H1 (cell line): ENCODE measurements at regions not wholly inside any gene's neighbourhood (a gene's known extent, or its start where the extent isn't known, plus 50 kb on each side); places are given as distances from the start of the nearest gene placed in this dataset.

Experiments
- CREB1 ChIP-seq: IDR thresholded peaks from 2 replicates; pipeline ENCODE4 v1.6.1; 2012; ENCODE audit warnings: inconsistent platforms
- EZH2 ChIP-seq: fragments of 200-600 bp; sonication (generic); IDR thresholded peaks from 2 replicates; pipeline ENCODE4 v1.7.1; 2012; ENCODE audit warnings: low read depth, mild to moderate bottlenecking, moderate library complexity, low read length, inconsistent platforms; ENCODE audit not compliant: severe bottlenecking
- HDAC2 ChIP-seq, 2 experiments: fragments of 300-600 bp in 1 of 2; sonication (generic) in 1 of 2; IDR thresholded peaks; 2 replicates each; pipeline ENCODE4 v1.6.1; 2011 to 2012; ENCODE audit warnings: low read depth in 2 of 2, low read length in 2 of 2, mild to moderate bottlenecking in 2 of 2, moderate library complexity in 2 of 2, borderline replicate concordance in 1 of 2, inconsistent platforms in 1 of 2
- HDAC6 ChIP-seq: IDR thresholded peaks from one replicate; pipeline ENCODE4 v1.7.1; 2012; ENCODE audit warnings: low read depth, mild to moderate bottlenecking, inconsistent platforms, low read length, moderate library complexity
- POLR2A ChIP-seq, 2 experiments: IDR thresholded peaks; 1 replicate in 1 of 2; 2 replicates in 1 of 2; pipeline ENCODE4 v1.6.1; 2011; ENCODE audit warnings: low read depth in 2 of 2, low read length in 2 of 2, mild to moderate bottlenecking in 2 of 2; ENCODE audit errors: control extremely low read depth in 1 of 2
- POLR2AphosphoS5 ChIP-seq: IDR thresholded peaks from 2 replicates; pipeline ENCODE4 v1.6.1; 2011; ENCODE audit warnings: low read depth, low read length
- RNF2 ChIP-seq: fragments of 200-900, 300-1000 bp; sonication (generic); IDR thresholded peaks from 2 replicates; pipeline ENCODE4 v1.7.1; 2016; ENCODE audit warnings: borderline replicate concordance, low read depth, mild to moderate bottlenecking, antibody characterized with exemption, low read length; ENCODE audit not compliant: poor library complexity, severe bottlenecking; ENCODE audit errors: missing control alignments
- TF ChIP-seq, protein P1 (sequence below): IDR thresholded peaks from 2 replicates; pipeline ENCODE4 v1.6.1; 2012; ENCODE audit warnings: low read length, inconsistent platforms
- TF ChIP-seq, protein P2 (sequence below), 3 experiments: IDR thresholded peaks; 1 replicate in 2 of 3; 2 replicates in 1 of 3; pipeline versions ENCODE4 v1.5.1 to v1.6.1; 2011; ENCODE audit warnings: low read length in 3 of 3, mild to moderate bottlenecking in 3 of 3, inconsistent platforms in 2 of 3, low read depth in 1 of 3, moderate library complexity in 1 of 3; ENCODE audit not compliant: insufficient read depth in 1 of 3; ENCODE audit errors: control extremely low read depth in 1 of 3

DNA sequence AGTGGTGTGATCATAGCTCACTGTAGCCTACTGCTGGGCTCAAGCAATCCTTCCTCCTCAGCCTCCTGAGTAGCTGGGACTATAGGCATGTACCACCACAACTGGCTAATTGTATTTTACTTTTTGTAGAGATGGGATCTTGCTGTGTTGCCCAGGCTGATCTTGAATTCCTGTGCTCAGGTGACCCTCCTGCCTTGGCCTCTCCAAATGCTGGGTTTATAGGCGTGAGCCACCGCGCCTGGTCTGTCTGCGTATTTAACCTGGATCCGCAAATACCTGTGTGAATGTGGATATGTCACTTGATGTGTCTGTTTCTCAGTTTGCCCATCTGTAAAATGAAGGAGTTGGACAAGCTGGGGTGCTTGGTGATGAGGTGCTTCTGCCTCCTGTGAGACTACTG, 123.9 kb downstream of the BAMBI start:
- no peak for TF ChIP-seq RNF2
- no peak for TF ChIP-seq CREB1
- TF ChIP-seq, protein P1, sequence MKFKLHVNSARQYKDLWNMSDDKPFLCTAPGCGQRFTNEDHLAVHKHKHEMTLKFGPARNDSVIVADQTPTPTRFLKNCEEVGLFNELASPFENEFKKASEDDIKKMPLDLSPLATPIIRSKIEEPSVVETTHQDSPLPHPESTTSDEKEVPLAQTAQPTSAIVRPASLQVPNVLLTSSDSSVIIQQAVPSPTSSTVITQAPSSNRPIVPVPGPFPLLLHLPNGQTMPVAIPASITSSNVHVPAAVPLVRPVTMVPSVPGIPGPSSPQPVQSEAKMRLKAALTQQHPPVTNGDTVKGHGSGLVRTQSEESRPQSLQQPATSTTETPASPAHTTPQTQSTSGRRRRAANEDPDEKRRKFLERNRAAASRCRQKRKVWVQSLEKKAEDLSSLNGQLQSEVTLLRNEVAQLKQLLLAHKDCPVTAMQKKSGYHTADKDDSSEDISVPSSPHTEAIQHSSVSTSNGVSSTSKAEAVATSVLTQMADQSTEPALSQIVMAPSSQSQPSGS = no peak
- no peak for TF ChIP-seq POLR2A (IDR thresholded peaks at IDR 0.05; ENCODE audit: control extremely low read depth in 1 of 2, low read depth in 2 of 2, low read length in 2 of 2)
- TF ChIP-seq HDAC6 = no peak
- no peak for TF ChIP-seq POLR2AphosphoS5
- TF ChIP-seq, protein P2, sequence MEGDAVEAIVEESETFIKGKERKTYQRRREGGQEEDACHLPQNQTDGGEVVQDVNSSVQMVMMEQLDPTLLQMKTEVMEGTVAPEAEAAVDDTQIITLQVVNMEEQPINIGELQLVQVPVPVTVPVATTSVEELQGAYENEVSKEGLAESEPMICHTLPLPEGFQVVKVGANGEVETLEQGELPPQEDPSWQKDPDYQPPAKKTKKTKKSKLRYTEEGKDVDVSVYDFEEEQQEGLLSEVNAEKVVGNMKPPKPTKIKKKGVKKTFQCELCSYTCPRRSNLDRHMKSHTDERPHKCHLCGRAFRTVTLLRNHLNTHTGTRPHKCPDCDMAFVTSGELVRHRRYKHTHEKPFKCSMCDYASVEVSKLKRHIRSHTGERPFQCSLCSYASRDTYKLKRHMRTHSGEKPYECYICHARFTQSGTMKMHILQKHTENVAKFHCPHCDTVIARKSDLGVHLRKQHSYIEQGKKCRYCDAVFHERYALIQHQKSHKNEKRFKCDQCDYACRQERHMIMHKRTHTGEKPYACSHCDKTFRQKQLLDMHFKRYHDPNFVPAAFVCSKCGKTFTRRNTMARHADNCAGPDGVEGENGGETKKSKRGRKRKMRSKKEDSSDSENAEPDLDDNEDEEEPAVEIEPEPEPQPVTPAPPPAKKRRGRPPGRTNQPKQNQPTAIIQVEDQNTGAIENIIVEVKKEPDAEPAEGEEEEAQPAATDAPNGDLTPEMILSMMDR (IDR thresholded peaks at IDR 0.05; ENCODE audit: control extremely low read depth in 1 of 3, insufficient read depth in 1 of 3, low read depth in 1 of 3, low read length in 3 of 3) = no peak
- no peak for TF ChIP-seq HDAC2 (IDR thresholded peaks at IDR 0.05; ENCODE audit: borderline replicate concordance in 1 of 2, low read depth in 2 of 2, low read length in 2 of 2)
- TF ChIP-seq EZH2 = no peak
